ENCODE measurements at regions not wholly inside any gene's neighbourhood (a gene's known extent, or its start where the extent isn't known, plus 50 kb on each side); places are given as distances from the start of the nearest gene placed in this dataset.

GRCh38 chr7:49260538-49260937 lies 336.2 kb downstream of the CDC14C start:
- no peak for TF ChIP-seq CTCF (conservative IDR thresholded peaks at IDR 0.05)
- no peak for TF ChIP-seq ZFX (IDR thresholded peaks at IDR 0.05)

Measured in C4-2B (cell line).